ENCODE measurements at regions not wholly inside any gene's neighbourhood (a gene's known extent, or its start where the extent isn't known, plus 50 kb on each side); places are given as distances from the start of the nearest gene placed in this dataset.

GRCh38 chr20:19930426-19930825 lies 86.7 kb upstream of the NAA20 start:
- no peak for DNase-seq

GRCh38 chr20:19932170-19932667 lies 84.9 kb upstream of the NAA20 start:
- no peak for DNase-seq

GRCh38 chr20:19934792-19935491 lies 82.2 kb upstream of the NAA20 start:
- no peak for DNase-seq

DNA sequence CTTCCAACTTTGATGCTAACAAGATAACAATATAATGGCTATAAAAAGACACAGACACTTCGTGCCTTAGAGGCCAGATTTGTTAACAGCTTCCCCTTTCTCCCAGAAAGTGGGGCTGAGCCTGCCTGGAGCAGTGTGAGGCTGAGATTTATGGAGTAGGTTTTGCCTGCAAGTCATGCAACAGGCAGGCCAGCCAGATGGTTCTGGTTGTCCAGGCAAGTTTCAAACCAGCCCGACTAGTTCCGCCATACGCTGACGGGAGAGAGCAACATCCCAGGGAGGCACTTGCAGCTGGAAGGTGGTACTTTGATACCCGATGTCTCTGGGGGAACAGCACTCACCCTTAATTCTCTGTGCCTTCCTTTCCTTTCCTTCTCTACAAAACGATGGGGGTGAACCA lies 81.3 kb upstream of the NAA20 start:
- no peak for DNase-seq

- DNase-seq: no peak
Measured at GRCh38 chr20:19936466-19937200, 80.5 kb upstream of the NAA20 start.

DNA sequence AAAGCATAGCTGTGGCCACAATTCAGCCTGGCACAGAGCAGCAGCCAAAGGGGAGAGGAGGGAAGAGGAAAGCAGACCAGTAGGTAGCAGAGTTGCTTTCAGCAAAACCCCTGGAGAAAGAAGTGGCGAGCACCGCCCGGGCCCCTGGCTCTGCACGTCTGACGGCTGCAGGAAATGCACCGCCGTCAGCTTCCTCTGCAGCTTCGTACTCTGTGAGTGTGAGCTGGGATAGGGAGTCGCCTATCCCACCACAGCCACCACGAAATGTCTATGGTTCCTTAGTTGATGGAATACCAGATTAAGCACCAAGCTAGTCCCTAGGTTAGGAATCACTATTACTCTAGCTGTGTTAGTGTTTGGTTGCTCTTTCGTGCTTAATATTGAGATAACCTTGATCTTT lies 79.9 kb upstream of the NAA20 start:
- DNase-seq: peak; percentile 51

- peak; percentile 83 for DNase-seq
Measured at GRCh38 chr20:19937651-19938420, 79.3 kb upstream of the NAA20 start.

DNA sequence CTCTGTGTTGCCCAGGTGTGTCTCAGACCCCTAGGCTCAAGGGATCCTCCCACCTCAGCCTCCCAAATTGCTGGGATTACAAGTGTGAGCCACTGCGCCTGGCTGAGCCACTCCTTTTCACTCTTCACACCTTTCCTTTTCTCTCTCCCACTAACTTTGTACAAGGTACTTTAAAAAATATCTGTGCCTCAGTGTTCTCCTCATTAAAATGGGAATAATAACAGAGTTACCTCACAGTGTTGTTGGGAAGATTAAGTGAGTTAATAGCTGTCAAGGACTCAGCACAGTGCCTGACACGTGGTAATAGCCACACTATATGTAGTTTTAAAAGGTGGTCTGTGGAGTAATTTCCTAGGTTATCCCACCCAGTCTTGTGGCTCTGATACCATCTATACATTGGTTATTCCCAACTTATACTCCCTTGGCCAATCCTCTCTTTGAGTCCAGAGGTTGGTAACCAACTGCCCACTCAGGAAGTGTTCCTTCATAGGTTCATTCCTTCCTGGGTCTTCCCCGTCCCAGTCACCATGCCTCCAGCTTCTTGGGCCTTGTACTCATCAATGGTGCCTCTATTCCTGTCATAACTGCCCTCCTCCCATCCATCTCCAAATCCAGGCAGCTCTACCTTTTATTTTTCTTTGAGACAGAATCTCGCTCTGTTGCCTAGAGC lies 78.6 kb upstream of the NAA20 start:
- no peak for DNase-seq

DNA sequence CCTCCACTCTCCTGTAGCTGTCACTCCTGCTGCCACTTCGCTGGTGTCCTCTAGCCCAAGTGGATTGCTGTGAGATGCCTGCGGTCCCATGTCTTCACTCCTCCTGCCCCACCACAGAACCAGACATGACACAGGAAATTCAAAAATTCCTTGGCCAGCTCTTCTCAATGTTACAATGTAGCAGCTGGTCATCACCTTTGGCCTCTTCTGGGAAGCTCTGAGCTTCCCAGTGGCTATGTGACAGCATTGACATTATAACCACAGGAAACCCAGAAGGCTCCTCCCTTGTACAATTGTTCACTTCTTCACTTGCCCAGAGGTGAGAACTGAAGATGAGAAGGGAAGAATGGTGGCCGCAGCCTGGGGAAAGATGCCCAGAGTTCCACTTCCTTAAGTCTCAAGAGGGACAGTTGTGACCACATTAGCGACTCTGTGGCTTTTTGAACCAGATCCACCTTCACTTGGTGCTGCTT lies 76.1 kb upstream of the NAA20 start:
- DNase-seq: no peak

GRCh38 chr20:19942611-19943010 lies 74.6 kb upstream of the NAA20 start:
- DNase-seq: no peak

DNA sequence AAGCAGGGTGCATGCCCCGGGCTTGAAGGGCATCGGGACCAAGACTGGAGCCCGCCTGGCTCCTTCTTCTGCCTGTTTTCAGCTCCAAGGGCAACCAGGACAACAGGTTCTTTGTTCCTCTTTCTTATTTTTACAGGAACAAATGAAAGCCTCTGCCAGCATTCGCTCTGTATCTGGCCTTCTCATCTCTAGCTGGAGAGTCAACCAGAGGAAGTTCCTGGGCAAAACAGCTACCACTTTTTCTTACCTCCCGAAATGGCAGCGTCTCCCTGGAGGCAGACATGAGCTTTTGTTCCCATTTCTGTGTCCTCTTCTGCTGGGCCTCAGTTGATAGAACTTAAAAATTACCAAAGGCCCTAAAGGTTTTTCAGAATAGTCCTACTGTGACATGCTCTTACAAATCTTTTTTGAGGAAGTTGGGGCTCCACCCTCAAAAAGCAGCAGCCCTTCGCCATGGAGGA lies 74.1 kb upstream of the NAA20 start:
- no peak for DNase-seq

DNA sequence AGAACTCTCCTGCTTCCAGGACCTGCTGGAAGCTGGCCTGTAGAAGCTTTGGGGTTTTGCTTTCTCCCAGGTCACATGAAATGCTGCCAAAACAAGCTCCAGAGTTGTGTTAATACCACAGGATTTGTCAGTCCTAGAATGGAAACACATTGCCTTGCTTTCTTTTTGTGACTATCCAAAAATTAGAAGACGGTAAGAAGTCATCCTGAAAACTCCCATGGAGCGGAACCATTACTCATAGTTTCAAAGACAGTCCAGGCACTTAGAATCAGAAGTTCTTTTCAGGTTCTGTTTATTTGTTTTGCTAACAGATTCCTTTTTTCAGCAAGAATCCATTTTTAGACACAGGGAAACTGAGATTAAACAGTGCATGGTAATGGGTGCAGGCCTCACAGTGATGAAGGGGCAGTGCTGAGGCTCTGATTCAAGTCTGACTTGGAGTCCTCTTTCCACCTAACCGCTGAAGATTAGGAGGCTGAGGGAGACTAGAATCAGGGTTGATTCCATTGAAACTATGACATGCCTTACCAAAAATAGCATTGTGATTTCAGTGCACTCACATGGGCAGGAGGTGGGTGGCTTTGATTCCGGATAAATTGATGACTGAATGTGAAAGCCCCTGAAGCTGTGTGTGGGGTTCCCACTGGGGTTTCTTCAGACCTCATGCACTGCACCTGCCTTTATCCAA lies 72.2 kb upstream of the NAA20 start:
- DNase-seq: peak; percentile 80

GRCh38 chr20:19945732-19946670 lies 71.2 kb upstream of the NAA20 start:
- no peak for DNase-seq

- DNase-seq: peak; percentile 70
Measured at GRCh38 chr20:19947611-19948264, 69.4 kb upstream of the NAA20 start.

DNA sequence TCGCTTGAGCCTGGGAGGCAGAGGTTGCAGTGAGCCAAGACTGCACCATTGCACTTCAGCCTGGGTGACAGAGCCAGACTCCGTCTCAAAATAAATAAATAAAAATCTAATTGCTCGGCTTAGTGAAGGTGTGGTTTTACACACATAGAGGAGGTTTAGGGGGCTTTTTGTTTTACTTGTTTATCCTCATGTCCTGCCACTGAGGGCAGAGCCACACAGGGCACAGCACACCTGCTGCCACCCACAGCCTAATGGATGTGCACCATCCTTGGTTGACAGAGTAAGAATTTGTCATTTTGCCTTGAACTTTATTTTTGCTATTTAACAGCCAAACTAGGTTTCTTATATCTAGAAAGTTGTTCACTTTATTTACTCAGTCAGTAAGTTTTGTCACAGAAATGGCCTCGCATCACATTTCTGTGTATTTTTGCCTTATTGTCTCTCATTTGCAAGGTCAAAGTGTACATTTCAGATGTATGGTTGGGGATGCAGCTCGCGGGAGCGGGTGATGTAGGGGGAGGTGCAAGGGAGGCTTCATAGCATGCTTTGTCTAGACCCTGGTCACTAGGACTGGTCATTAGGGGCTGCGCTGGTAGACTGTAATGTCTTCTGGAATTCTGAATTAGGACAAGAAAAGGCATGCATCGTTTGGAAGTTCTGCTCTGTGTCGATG lies 67.8 kb upstream of the NAA20 start:
- no peak for DNase-seq

DNA sequence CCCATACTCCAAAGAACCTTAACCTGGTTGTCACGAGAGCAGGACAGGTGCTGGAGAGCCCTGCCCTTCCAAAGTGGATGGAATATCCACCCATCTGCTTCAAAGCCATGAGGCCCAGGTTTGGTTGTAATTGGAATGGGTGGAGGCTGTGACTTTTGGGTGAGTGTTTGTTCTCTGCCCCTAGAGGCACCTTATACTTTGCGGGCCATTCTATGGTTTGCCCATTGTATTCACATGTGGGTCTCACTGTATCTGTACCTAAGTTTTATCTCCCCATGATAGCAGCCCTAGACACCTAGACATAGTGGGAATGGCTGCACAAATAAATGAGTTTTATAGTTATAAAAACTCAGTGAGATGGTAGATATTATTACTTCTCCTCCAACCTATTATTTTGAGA lies 67.1 kb upstream of the NAA20 start:
- DNase-seq: no peak

DNA sequence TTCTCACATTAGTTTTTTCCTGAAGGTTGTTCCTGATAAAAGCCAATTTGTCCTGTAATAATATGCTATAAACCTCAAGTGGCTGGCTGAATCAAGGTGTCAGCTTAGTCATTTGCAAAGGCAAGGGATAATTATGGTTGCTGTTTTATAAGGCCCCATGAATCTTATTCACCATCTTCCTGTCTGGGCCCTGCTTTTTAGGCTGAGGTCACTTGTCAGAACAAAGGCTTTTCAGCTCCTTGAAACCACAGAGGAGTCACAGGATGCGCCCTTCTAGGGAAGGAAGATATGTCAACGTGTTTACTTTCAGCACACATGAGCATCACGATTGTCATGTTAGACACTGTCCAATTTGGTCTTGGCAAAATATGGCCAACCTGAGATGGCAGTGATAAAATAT lies 64.8 kb upstream of the NAA20 start:
- DNase-seq: peak; percentile 47

- DNase-seq: no peak
Measured at GRCh38 chr20:19953606-19954005, 63.6 kb upstream of the NAA20 start.

DNA sequence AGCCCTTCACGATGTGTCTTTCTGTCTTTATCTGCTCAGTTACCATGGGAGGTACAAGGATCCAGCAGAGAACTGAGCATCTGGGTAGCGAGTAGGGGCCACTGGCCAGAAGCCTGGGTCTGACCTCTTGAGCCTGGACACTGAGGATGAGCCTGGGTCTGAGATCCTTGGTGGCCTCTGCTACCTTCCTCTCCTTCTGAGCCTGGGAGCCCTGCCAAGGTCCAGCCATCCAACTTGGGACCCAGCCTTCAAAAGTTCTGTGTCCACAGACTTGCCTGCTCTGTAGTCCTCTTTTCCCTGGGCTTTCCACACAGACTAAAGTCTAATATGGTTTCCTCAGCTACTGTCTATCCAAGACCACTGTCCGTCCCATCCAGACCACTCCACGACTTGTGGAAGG lies 60.2 kb upstream of the NAA20 start:
- DNase-seq: no peak

DNA sequence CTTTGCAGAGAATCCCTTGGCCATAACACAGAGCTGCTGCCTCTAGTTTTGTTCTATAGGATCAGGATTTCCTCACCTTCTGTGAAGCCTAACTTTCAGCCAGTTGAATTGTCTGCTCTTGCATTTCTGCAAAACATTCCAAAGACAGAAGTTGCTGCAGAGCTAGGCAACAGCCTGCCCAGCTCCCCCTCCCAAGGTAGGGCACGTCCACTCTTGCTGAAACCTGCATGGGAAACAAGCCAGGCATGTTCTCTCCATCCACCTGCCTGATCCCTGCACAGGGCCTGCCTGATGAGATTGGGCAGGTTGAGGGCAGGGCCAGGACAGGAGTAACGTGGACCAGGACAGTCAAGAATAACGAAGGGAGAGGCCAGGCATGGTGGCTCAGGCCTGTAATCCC lies 58.9 kb upstream of the NAA20 start:
- no peak for DNase-seq

Measured in activated CD4-positive, alpha-beta T cell treated with anti-CD3 and anti-CD28 coated beads, Interleukin-2, Interleukin-6, amounts not matched to agents 100 ng/mL and 50 ng/mL, durations not matched to agents 16 hours and 8 hours (primary cell).